ENCODE measurements at regions not wholly inside any gene's neighbourhood (a gene's known extent, or its start where the extent isn't known, plus 50 kb on each side); places are given as distances from the start of the nearest gene placed in this dataset.

DNA sequence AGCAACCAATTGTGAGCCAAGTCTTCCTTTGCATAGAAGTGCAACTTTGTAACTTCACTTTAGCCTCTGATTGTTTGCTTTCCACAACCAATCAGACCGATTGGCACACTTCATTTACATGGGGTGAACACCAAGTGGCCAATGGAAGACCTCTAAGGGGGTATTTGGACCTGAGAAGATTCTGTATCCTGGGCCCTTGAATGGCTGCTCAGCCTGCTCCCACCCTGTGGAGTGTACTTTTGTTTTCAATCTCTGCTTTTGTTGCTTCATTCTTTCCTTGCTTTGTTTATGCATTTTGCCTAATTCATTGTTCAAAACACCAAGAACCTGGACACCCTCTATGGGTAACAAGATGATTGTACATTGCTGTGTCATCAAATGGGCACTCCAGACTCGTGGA lies 385.7 kb upstream of the NRP1 start:
- Histone ChIP-seq H3K27ac (ENCODE audit: low read depth, low read length) (no peak overlapping the region), H3K27me3 (ENCODE audit: insufficient read depth, low read length) (no peaks in the 10 kb centered on the region), H3K4me3 (ENCODE audit: low read length) (no peak overlapping the region), H3K36me3 (ENCODE audit: insufficient read depth, low read length) (no peaks in the 10 kb centered on the region), H3K9me3 (ENCODE audit: insufficient read depth, low read depth, low read length) (peaks cover 6% of the 10 kb centered on the region), H3K9ac (ENCODE audit: low read depth, low read length) (no peak overlapping the region), H3K4me1 (ENCODE audit: insufficient read depth, low read length) (peaks cover 14% of the 10 kb centered on the region)
- WGBS: 95% methylated on average over 2 of the region's 2 CpGs

DNA sequence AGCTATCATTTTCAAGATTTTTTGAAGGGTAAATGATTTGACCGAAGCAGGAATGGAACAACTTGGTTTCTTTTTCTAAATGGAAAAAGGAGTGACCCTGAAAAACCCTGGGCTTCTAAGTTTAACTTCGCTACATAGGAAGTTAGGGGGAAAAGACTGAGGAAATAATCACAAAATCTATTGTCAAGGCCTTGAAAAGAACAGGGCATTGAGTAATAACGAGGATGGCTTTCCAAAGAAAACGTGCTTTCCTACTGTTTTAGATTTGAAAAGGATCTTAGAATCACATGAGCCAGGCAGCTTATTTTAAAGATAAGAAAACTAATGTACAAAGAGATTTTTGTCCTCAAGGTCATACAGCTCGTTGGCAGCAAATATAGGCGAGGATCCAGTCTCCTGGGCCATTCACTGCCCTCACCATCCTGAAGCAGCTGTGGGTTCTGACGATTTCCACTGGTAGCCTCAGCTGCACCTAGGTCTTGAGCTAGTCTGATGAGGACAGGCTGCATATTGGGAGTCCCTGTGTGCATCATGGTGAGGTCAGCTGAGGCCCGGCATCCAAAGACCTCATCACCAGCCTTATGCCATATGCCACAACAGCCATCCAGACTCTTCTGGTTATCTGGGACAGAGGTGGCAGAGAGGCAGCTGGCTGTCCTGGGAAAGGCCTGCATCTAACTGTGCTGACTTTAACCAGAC lies 384.7 kb upstream of the NRP1 start:
- H3K4me1 ChIP-seq (ENCODE audit: insufficient read depth, low read length): peaks cover 14% of the 10 kb centered on the region
- H3K27ac ChIP-seq (ENCODE audit: low read depth, low read length): no peak overlapping the region
- H3K9me3 ChIP-seq (ENCODE audit: insufficient read depth, low read depth, low read length): peaks cover 6% of the 10 kb centered on the region
- no peak overlapping the region for H3K4me3 ChIP-seq (ENCODE audit: low read length)
- H3K9ac ChIP-seq (ENCODE audit: low read depth, low read length): no peak overlapping the region
- no peaks in the 10 kb centered on the region for H3K27me3 ChIP-seq (ENCODE audit: insufficient read depth, low read length)
- H3K36me3 ChIP-seq (ENCODE audit: insufficient read depth, low read length): no peaks in the 10 kb centered on the region
- 93% methylated on average over 8 of the region's 8 CpGs for WGBS

DNA sequence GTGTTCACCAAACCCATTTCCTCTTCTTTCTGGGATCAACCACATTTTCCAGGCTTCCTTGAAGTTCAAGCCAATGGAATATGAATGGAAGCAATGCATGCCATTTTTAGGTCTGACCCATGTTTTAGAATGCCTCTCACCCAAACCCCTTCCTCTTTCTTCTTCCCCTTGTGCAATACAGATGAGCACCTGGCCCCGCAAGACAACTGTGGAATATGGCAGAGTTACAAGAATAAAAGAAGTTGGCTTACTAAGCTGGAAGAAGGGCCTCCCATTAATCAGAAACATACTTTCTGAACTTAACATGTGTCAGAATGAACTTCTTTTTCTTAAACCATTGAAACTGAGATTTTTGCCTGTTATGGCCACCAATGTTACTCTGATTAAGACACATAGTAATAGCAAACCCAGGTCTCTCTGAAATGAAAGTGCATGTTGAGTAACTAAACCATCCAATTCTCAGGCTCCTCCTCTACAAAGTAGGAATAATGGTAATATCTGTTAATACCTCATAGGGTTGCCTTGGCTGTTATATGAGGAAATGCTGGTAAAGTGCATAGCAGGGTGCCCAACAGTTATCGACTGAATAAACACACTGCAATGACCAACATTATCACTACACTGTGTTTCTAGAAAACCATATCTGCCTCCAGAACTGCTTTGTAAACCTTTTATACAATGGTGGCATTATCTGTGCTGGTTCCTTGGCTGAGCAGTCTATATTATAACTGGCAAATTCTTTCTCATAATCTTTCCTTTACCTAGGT lies 382.2 kb upstream of the NRP1 start:
- Histone ChIP-seq H3K4me3 (ENCODE audit: low read length) (no peak overlapping the region), H3K9ac (ENCODE audit: low read depth, low read length) (no peak overlapping the region), H3K27me3 (ENCODE audit: insufficient read depth, low read length) (no peaks in the 10 kb centered on the region), H3K4me1 (ENCODE audit: insufficient read depth, low read length) (peaks cover 4% of the 10 kb centered on the region), H3K36me3 (ENCODE audit: insufficient read depth, low read length) (no peaks in the 10 kb centered on the region), H3K9me3 (ENCODE audit: insufficient read depth, low read depth, low read length) (peaks cover 6% of the 10 kb centered on the region), H3K27ac (ENCODE audit: low read depth, low read length) (no peak overlapping the region)
- WGBS: 96% methylated on average over 2 of the region's 2 CpGs

DNA sequence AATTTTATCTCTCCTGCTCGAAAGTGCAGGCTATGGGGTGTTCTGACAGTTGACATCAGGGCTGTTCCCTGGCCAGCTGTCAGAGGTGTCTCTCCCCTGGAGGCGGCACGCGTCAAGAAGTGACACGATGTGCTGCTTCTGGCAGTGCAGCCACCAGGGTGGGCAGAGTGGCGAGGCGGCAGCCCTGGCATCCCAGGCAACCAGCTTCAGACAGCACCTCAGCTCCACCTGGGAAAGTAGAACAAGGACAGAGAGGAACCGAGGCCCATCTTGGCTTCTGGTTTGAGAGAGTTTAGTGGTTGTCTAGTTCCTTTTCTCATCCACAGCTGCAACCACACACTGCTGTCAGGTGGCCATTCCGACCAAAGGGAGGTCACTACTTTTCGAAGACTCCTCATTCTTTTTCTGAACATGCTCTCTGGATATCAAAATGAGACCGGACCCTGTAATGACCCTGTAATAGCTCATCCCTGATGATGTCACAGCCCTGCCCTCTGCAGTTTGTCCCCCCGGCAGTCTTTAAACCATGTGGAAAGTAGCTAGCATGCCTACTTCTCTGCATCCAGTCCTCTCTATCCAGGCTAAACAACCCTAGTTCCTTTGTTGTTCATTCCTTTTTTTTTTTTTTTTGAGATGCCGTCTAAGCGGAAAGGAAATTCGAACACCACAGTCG lies 381.0 kb upstream of the NRP1 start:
- H3K9me3 ChIP-seq (ENCODE audit: insufficient read depth, low read depth, low read length): peaks cover 6% of the 10 kb centered on the region
- WGBS: 95% methylated on average over 12 of the region's 16 CpGs

DNA sequence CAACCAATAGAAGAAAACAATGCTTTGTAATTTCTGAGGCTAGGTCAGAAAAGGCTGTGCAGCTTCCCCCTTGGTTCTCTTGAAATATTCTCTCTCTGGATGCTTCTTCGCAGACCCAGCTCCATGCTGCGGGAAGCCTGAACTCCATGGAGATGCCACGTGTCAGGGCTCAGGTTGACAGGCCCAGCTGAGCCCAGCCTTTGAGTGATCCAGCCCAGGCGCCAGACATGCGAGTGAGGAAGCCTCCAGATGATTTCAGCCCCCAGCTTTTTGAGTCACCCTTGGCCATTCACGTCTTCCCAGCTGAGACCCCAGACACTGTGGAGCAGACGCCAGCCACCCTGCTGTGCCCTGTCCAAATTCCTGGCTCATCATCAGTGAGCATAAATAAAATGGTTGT lies 378.4 kb upstream of the NRP1 start:
- no peak overlapping the region for H3K4me3 ChIP-seq (ENCODE audit: low read length)
- no peaks in the 10 kb centered on the region for H3K27me3 ChIP-seq (ENCODE audit: insufficient read depth, low read length)
- H3K9me3 ChIP-seq (ENCODE audit: insufficient read depth, low read depth, low read length): no peaks in the 10 kb centered on the region
- H3K27ac ChIP-seq (ENCODE audit: low read depth, low read length): no peak overlapping the region
- H3K4me1 ChIP-seq (ENCODE audit: insufficient read depth, low read length): no peaks in the 10 kb centered on the region
- 89% methylated on average over 7 of the region's 7 CpGs for WGBS
- H3K9ac ChIP-seq (ENCODE audit: low read depth, low read length): no peak overlapping the region
- no peaks in the 10 kb centered on the region for H3K36me3 ChIP-seq (ENCODE audit: insufficient read depth, low read length)

More for the DNA sequence above, 381.0 kb upstream of the NRP1 start:
- no peak overlapping the region for H3K27ac ChIP-seq (ENCODE audit: low read depth, low read length)
- no peak overlapping the region for H3K4me3 ChIP-seq (ENCODE audit: low read length)
- H3K36me3 ChIP-seq (ENCODE audit: insufficient read depth, low read length): no peaks in the 10 kb centered on the region
- no peak overlapping the region for H3K9ac ChIP-seq (ENCODE audit: low read depth, low read length)
- no peaks in the 10 kb centered on the region for H3K27me3 ChIP-seq (ENCODE audit: insufficient read depth, low read length)
- H3K4me1 ChIP-seq (ENCODE audit: insufficient read depth, low read length): no peaks in the 10 kb centered on the region

DNA sequence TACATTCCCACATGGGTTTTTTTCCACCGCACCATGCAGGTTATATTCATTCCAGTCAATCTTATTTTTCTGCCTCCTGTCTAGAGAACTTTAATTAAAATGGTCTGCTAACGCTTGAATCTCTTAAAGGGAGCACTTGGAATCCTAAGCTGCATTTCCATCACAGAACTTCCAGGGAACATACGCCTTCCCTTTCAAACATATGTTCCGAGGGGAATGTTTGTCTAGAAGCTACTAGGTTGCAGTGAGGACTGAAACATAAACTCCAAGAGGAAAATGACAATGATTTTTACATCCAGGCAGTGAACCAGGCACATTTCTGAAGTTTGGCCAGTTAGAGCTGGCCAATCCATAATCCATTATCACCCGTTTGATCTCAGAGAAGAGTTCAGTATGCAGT lies 375.5 kb upstream of the NRP1 start:
- no peaks in the 10 kb centered on the region for H3K27me3 ChIP-seq (ENCODE audit: insufficient read depth, low read length)
- no peak overlapping the region for H3K9ac ChIP-seq (ENCODE audit: low read depth, low read length)
- no peak overlapping the region for H3K4me3 ChIP-seq (ENCODE audit: low read length)
- H3K4me1 ChIP-seq (ENCODE audit: insufficient read depth, low read length): no peaks in the 10 kb centered on the region
- H3K36me3 ChIP-seq (ENCODE audit: insufficient read depth, low read length): no peaks in the 10 kb centered on the region
- H3K27ac ChIP-seq (ENCODE audit: low read depth, low read length): no peak overlapping the region
- H3K9me3 ChIP-seq (ENCODE audit: insufficient read depth, low read depth, low read length): no peaks in the 10 kb centered on the region
- 98% methylated on average over 5 of the region's 5 CpGs for WGBS

DNA sequence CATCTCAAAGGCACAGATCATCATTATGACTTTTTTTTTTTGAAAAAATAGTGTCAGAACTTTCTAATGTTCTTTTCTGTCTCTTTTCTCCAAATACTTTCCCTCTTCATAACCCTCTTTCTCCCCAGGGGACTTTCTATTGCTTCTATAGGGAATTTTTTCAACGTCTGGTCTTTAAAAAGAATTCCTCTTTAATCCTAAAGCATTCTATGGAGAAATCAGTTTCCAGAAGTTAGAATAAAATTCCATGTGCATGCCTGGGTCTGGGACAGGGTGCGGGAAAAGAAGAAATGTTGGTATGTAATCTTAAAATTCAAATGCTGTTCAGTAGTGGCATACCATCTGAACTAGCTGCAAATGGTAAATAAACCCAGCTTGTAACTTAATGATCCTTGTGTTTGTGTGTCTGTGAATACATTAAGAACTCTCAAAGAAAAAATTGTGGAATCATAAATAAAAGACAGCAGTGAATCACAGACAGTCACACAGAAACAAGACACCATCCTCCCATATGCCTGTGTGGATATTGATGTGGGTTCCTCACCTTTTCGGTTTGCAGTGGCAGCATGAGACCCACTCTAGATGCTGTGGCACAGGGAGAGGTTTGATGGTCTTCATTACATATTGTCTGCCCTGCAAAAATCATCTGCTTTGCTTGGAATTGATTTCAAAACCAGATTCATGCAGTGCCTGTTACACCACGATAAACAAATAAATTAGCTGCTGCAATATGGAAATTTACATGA lies 374.7 kb upstream of the NRP1 start:
- H3K4me3 ChIP-seq (ENCODE audit: low read length): no peak overlapping the region
- H3K27ac ChIP-seq (ENCODE audit: low read depth, low read length): no peak overlapping the region
- no peaks in the 10 kb centered on the region for H3K4me1 ChIP-seq (ENCODE audit: insufficient read depth, low read length)
- H3K9me3 ChIP-seq (ENCODE audit: insufficient read depth, low read depth, low read length): no peaks in the 10 kb centered on the region
- no peaks in the 10 kb centered on the region for H3K27me3 ChIP-seq (ENCODE audit: insufficient read depth, low read length)
- H3K9ac ChIP-seq (ENCODE audit: low read depth, low read length): no peak overlapping the region
- WGBS: 97% methylated on average over 3 of the region's 4 CpGs
- no peaks in the 10 kb centered on the region for H3K36me3 ChIP-seq (ENCODE audit: insufficient read depth, low read length)

DNA sequence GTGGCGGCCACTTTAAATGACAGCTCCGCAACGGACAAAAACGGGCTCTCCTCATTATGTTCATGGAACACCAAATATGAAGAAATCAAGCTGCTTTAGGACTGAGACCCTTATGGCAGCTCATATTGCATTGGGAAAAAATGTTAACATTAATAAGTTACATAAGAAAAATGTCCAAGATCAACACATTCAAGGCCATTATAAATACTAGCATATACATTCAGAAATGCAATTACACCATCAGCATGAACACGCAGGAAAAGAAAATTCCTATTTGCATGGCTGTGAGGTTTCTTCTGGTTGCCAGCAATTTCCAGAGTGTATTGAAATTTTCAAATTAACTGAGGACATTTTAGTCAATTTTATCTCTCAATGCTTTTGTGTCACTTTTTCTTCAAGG lies 374.1 kb upstream of the NRP1 start:
- Histone ChIP-seq H3K9ac (ENCODE audit: low read depth, low read length) (no peak overlapping the region), H3K9me3 (ENCODE audit: insufficient read depth, low read depth, low read length) (no peaks in the 10 kb centered on the region), H3K27ac (ENCODE audit: low read depth, low read length) (no peak overlapping the region), H3K4me1 (ENCODE audit: insufficient read depth, low read length) (no peaks in the 10 kb centered on the region), H3K36me3 (ENCODE audit: insufficient read depth, low read length) (no peaks in the 10 kb centered on the region), H3K4me3 (ENCODE audit: low read length) (no peak overlapping the region), H3K27me3 (ENCODE audit: insufficient read depth, low read length) (no peaks in the 10 kb centered on the region)
- 87% methylated on average over 5 of the region's 5 CpGs for WGBS

DNA sequence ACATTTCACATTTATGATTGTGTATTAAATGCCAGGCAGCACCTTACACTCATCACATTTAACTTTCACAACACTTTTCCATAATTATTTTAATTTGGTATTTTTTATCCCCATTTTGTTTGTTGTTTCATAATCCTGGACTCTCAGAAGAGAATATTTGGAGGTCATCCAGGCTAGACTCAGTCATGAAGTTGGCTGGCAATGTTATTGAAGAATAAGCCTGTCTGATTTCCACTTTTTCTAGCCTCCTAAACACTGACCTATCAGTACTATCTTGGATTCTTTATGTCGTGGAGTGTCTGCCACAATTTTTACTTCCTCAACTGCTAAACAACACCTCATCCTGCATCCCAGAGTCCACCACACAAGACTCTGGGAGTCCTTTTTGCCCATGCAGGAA lies 372.3 kb upstream of the NRP1 start:
- 89% methylated on average over 1 of the region's 1 CpG for WGBS
- H3K36me3 ChIP-seq (ENCODE audit: insufficient read depth, low read length): no peaks in the 10 kb centered on the region
- H3K4me3 ChIP-seq (ENCODE audit: low read length): no peak overlapping the region
- H3K9ac ChIP-seq (ENCODE audit: low read depth, low read length): no peak overlapping the region
- no peaks in the 10 kb centered on the region for H3K4me1 ChIP-seq (ENCODE audit: insufficient read depth, low read length)
- H3K9me3 ChIP-seq (ENCODE audit: insufficient read depth, low read depth, low read length): no peaks in the 10 kb centered on the region
- H3K27ac ChIP-seq (ENCODE audit: low read depth, low read length): no peak overlapping the region
- H3K27me3 ChIP-seq (ENCODE audit: insufficient read depth, low read length): no peaks in the 10 kb centered on the region

DNA sequence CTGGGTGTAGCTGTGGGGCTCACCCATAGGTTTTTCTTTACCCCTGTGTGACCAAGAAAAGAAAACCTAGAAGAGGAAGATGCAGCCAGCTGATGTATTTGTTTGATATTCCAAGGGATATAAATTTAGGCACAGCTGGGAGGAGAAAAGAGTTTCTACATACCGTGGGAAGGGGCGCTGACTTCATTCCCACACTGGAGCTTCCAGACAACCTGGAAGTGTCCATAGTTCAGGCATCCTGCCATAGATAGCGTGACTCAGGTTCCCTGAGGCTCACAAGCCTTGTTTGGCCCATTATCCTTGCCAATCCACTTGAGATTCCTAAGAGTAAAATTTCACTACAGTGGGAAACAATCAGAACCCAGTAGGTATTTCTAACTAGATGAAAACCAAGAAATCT lies 371.7 kb upstream of the NRP1 start:
- Histone ChIP-seq H3K36me3 (ENCODE audit: insufficient read depth, low read length) (no peaks in the 10 kb centered on the region), H3K9ac (ENCODE audit: low read depth, low read length) (no peak overlapping the region), H3K4me3 (ENCODE audit: low read length) (no peak overlapping the region), H3K4me1 (ENCODE audit: insufficient read depth, low read length) (no peaks in the 10 kb centered on the region), H3K27me3 (ENCODE audit: insufficient read depth, low read length) (no peaks in the 10 kb centered on the region), H3K27ac (ENCODE audit: low read depth, low read length) (no peak overlapping the region), H3K9me3 (ENCODE audit: insufficient read depth, low read depth, low read length) (no peaks in the 10 kb centered on the region)
- WGBS: 88% methylated on average over 3 of the region's 3 CpGs
